ENCODE measurements at regions not wholly inside any gene's neighbourhood (a gene's known extent, or its start where the extent isn't known, plus 50 kb on each side); places are given as distances from the start of the nearest gene placed in this dataset.

GRCh38 chr4:106764774-106765173 is 271.3 kb downstream of the DKK2 start:
- TF ChIP-seq SP1 (IDR thresholded peaks at IDR 0.05) (no peak), FOXA1 (IDR thresholded peaks at IDR 0.05) (no peak), SUZ12 (IDR thresholded peaks at IDR 0.05) (no peak), BHLHE40 (IDR thresholded peaks at IDR 0.05; ENCODE audit: borderline replicate concordance) (no peak), HDGF (IDR thresholded peaks at IDR 0.05; ENCODE audit: borderline replicate concordance) (no peak), FOXM1 (IDR thresholded peaks at IDR 0.05; ENCODE audit: borderline replicate concordance) (no peak), TARDBP (IDR thresholded peaks at IDR 0.05) (no peak), NFRKB (IDR thresholded peaks at IDR 0.05) (no peak)
